ENCODE measurements at regions not wholly inside any gene's neighbourhood (a gene's known extent, or its start where the extent isn't known, plus 50 kb on each side); places are given as distances from the start of the nearest gene placed in this dataset.

GRCh38 chr3:135432402-135432801 lies 533.1 kb upstream of the PPP2R3A start:
- FAIRE-seq = no peak
- Histone ChIP-seq H3K27me3 (ENCODE audit: control insufficient read depth in 2 of 2, insufficient read depth in 2 of 2, low read length in 2 of 2) (no peaks in the 10 kb centered on the region), H3K4me3 (no peak overlapping the region), H4K20me1 (replicated peaks; ENCODE audit: control insufficient read depth, insufficient read depth, low read length) (no peaks in the 10 kb centered on the region), H3K9me1 (ENCODE audit: control insufficient read depth, insufficient read depth, low read length) (no peaks in the 10 kb centered on the region), H3K27ac (ENCODE audit: extremely low read depth, low read depth, low read length) (no peak overlapping the region), H3K36me3 (ENCODE audit: control insufficient read depth, insufficient read depth, low read length) (no peaks in the 10 kb centered on the region), H3K4me2 (ENCODE audit: insufficient read depth, low read length) (no peak overlapping the region), H3K9me3 (replicated peaks; ENCODE audit: control insufficient read depth, insufficient read depth, low read depth, low read length) (no peaks in the 10 kb centered on the region), H3K9ac (ENCODE audit: insufficient read depth in 1 of 2, low read depth in 2 of 2, low read length in 2 of 2) (no peak overlapping the region), H3K79me2 (ENCODE audit: control insufficient read depth, insufficient read depth, low read length) (no peaks in the 10 kb centered on the region), H3K4me1 (replicated peaks in 1 of 2; ENCODE audit: control insufficient read depth in 2 of 2, insufficient read depth in 2 of 2, low read length in 2 of 2) (no peaks in the 10 kb centered on the region), H2AFZ (ENCODE audit: low read depth, low read length) (no peak overlapping the region)
- DNase-seq (ENCODE audit: extremely low read depth in 1 of 4, low spot score in 3 of 4) = no peak
- ATAC-seq = no peak
- intact Hi-C loops (cut with micrococcal nuclease) (no loop called here), in situ Hi-C loops (cut with MboI) (no loop called here)
- ChIA-PET CTCF (ENCODE audit: low intra/inter-chr PET ratio) (no interaction called here), POLR2A (no interaction called here)
- BruUV-seq (replicated peaks) = no TSS peak
- 0% methylated on average over 2 of the region's 2 CpGs for WGBS (ENCODE audit: insufficient coverage, low coverage, missing lambda C conversion rate)
- TF ChIP-seq ZNF316 (IDR thresholded peaks at IDR 0.05) (peak; percentile 79), C11orf30 (IDR thresholded peaks at IDR 0.05; ENCODE audit: low read depth) (peak; percentile 56; the same call in 1 of the 2 replicates), RNF219 (CRISPR knock-in tag; IDR thresholded peaks at IDR 0.05) (no peak), THAP12 (CRISPR knock-in tag; IDR thresholded peaks at IDR 0.05) (no peak), CCNT2 (IDR thresholded peaks at IDR 0.05; ENCODE audit: borderline replicate concordance, extremely low read depth, insufficient read length, low read depth, low read length) (no peak), PHF8 (IDR thresholded peaks at IDR 0.05; ENCODE audit: borderline replicate concordance, low read length) (no peak), MAFG (tag; conservative IDR thresholded peaks at IDR 0.05) (peak; percentile 53), MAFF (IDR thresholded peaks at IDR 0.05; ENCODE audit: low read length) (peak; percentile 48; the same call in 1 of the 2 replicates), GABPB1 (CRISPR knock-in tag; IDR thresholded peaks at IDR 0.05) (no peak), MAFK (IDR thresholded peaks at IDR 0.05; ENCODE audit: low read length) (0 out of 2 replicates have a peak, but pooled peaks have one; percentile 4)

Data from K562 (cell line).